HCT116 (cell line): ENCODE measurements at regions not wholly inside any gene's neighbourhood (a gene's known extent, or its start where the extent isn't known, plus 50 kb on each side); places are given as distances from the start of the nearest gene placed in this dataset.

Experiments used
- ATAC-seq: fragments of 200-7000 bp; cut with Tn5 transposase; 2 replicates; pipeline ENCODE4 v1.9.1; 2020; ENCODE audit warnings: mild to moderate bottlenecking, moderate library complexity
- BruUV-seq: library from RNA; stranded (reverse); fragments of 400-500 nt; replicated peaks from 2 replicates; lab custom pipeline; 2021; lab: Mats Ljungman, UMichigan
- CTCF ChIA-PET: fragments of 300-600 bp; sonication (Branson Sonifier 250); formaldehyde crosslinking; loops from one replicate; lab custom pipeline; 2021; ENCODE audit warnings: antibody characterized with exemption; lab: Charles Lee
- POLR2A ChIA-PET: fragments of 300-600, 350-600 bp; sonication (Branson Sonifier 250); formaldehyde crosslinking; loops from one replicate; lab custom pipeline; 2021; ENCODE audit warnings: antibody characterized with exemption; lab: Charles Lee
- RAD21 ChIA-PET, 2 experiments: fragments of 300-600 bp; sonication (Branson Sonifier 250); formaldehyde crosslinking; loops; one replicate each; lab custom pipeline; 2023; ENCODE audit warnings: low total read pairs in 2 of 2; ENCODE audit not compliant: uncharacterized antibody in 2 of 2, unreplicated experiment in 2 of 2, low non-redundant PET in 1 of 2; lab: Charles Lee
- DNase-seq: peaks from one replicate; pipeline ENCODE4 v3.0.0-alpha.2; 2010; ENCODE audit warnings: low read depth, low spot score
- H2AFZ ChIP-seq: fragments of 200-600 bp; shearing (Covaris generic), sonication (generic); 2 replicates; pipeline ENCODE4 v1.6.1; 2017; ENCODE audit warnings: low read depth, mixed run types, mixed read lengths, antibody characterized with exemption, low read length; ENCODE audit not compliant: poor library complexity, severe bottlenecking
- H3K27ac ChIP-seq: 2 replicates; pipeline ENCODE4 v1.5.1; 2012; ENCODE audit warnings: low read depth, low read length
- H3K27me3 ChIP-seq: fragments of 200-600 bp; sonication (generic); 2 replicates; pipeline ENCODE4 v1.6.1; 2016; ENCODE audit warnings: mixed run types, low read length, mixed read lengths; ENCODE audit not compliant: insufficient read depth
- H3K36me3 ChIP-seq, 2 experiments: fragments of 200-500 bp in 1 of 2; fragments of 200-600 bp in 1 of 2; sonication (Bioruptor generic) in 1 of 2; sonication (generic) in 1 of 2; 2 replicates each; pipeline versions ENCODE4 v1.5.1 to v1.6.1; 2014 to 2016; ENCODE audit warnings: low read length in 2 of 2, inconsistent platforms in 1 of 2, mixed read lengths in 1 of 2, mixed run types in 1 of 2; ENCODE audit not compliant: insufficient read depth in 2 of 2, control insufficient read depth in 1 of 2
- H3K4me1 ChIP-seq, 2 experiments: fragments of 200-600 bp in 1 of 2; sonication (generic) in 1 of 2; 2 replicates each; pipeline versions ENCODE4 v1.5.1 to v1.6.1; 2012 to 2017; ENCODE audit warnings: low read length in 2 of 2, inconsistent platforms in 1 of 2, mild to moderate bottlenecking in 1 of 2, mixed read lengths in 1 of 2, mixed run types in 1 of 2, moderate library complexity in 1 of 2; ENCODE audit not compliant: insufficient read depth in 2 of 2, control insufficient read depth in 1 of 2
- H3K4me2 ChIP-seq: fragments of 200-600 bp; sonication (generic); 2 replicates; pipeline ENCODE4 v1.6.1; 2017; ENCODE audit warnings: mixed run types, low read length, mixed read lengths
- H3K4me3 ChIP-seq, 2 experiments: fragments of 200-600 bp in 1 of 2; sonication (generic) in 1 of 2; replicated peaks in 1 of 2; 2 replicates each; pipeline ENCODE4 v1.5.1; 2011 to 2016; ENCODE audit warnings: low read length in 2 of 2, control low read depth in 1 of 2, low read depth in 1 of 2, mild to moderate bottlenecking in 1 of 2, mixed read lengths in 1 of 2, mixed run types in 1 of 2
- H3K79me2 ChIP-seq: fragments of 200-600 bp; sonication (generic); 2 replicates; pipeline ENCODE4 v1.6.1; 2017; ENCODE audit warnings: mild to moderate bottlenecking, mixed run types, low read length, moderate library complexity, mixed read lengths; ENCODE audit not compliant: insufficient read depth
- H3K9ac ChIP-seq: fragments of 200-600 bp; sonication (generic); 2 replicates; pipeline ENCODE4 v1.6.1; 2016; ENCODE audit warnings: low read length, mixed read lengths
- H3K9me2 ChIP-seq: fragments of 200-600 bp; sonication (generic), shearing (Covaris generic); 2 replicates; pipeline ENCODE4 v1.6.1; 2017; ENCODE audit warnings: mixed run types, mild to moderate bottlenecking, moderate library complexity; ENCODE audit not compliant: insufficient read depth
- H3K9me3 ChIP-seq, 2 experiments: fragments of 200-500 bp in 1 of 2; fragments of 200-600 bp in 1 of 2; sonication (Bioruptor generic) in 1 of 2; sonication (generic) in 1 of 2; 2 replicates each; pipeline ENCODE4 v1.6.1; 2014 to 2017; ENCODE audit warnings: low read length in 2 of 2, mixed read lengths in 2 of 2, inconsistent platforms in 1 of 2, low read depth in 1 of 2, mild to moderate bottlenecking in 1 of 2, mixed run types in 1 of 2, moderate library complexity in 1 of 2; ENCODE audit not compliant: control insufficient read depth in 1 of 2, insufficient read depth in 1 of 2
- H4K20me1 ChIP-seq: fragments of 200-600 bp; sonication (generic), shearing (Covaris generic); 2 replicates; pipeline ENCODE4 v1.6.1; 2017; ENCODE audit warnings: mixed run types, mild to moderate bottlenecking, moderate library complexity; ENCODE audit not compliant: insufficient read depth
- ATF3 ChIP-seq: IDR thresholded peaks from 2 replicates; pipeline ENCODE4 v1.6.1; 2012
- CBX3 ChIP-seq: IDR thresholded peaks from 2 replicates; pipeline ENCODE4 v1.6.1; 2012; ENCODE audit warnings: low read depth
- CEBPB ChIP-seq: IDR thresholded peaks from 2 replicates; pipeline ENCODE4 v1.6.1; 2012; ENCODE audit warnings: low read depth
- CTCF ChIP-seq, 3 experiments: fragments of 200-600 bp in 1 of 3; sonication (generic) in 1 of 3; IDR thresholded peaks in 2 of 3; conservative IDR thresholded peaks in 1 of 3; 2 replicates each; pipeline ENCODE4 v1.5.1; 2012 to 2017; ENCODE audit warnings: low read depth in 2 of 3, low read length in 2 of 3, antibody characterized with exemption in 1 of 3, borderline replicate concordance in 1 of 3, control low read depth in 1 of 3, mild to moderate bottlenecking in 1 of 3, mixed read lengths in 1 of 3, mixed run types in 1 of 3, moderate library complexity in 1 of 3; ENCODE audit not compliant: insufficient read depth in 1 of 3
- EGR1 ChIP-seq: IDR thresholded peaks from 2 replicates; pipeline ENCODE4 v1.6.1; 2012; ENCODE audit warnings: low read depth
- ELF1 ChIP-seq: IDR thresholded peaks from 2 replicates; pipeline ENCODE4 v1.6.1; 2012; ENCODE audit warnings: low read depth, borderline replicate concordance
- FOSL1 ChIP-seq: IDR thresholded peaks from 2 replicates; pipeline ENCODE4 v1.6.1; 2012; ENCODE audit warnings: low read depth
- JUND ChIP-seq: IDR thresholded peaks from 2 replicates; pipeline ENCODE4 v1.6.1; 2012
- POLR2A ChIP-seq: IDR thresholded peaks from 2 replicates; pipeline ENCODE4 v1.7.0; 2011; ENCODE audit warnings: borderline replicate concordance; ENCODE audit not compliant: insufficient read depth, insufficient read length; ENCODE audit errors: extremely low read depth
- RAD21 ChIP-seq: IDR thresholded peaks from 2 replicates; pipeline ENCODE4 v1.6.1; 2012; ENCODE audit warnings: low read depth, mild to moderate bottlenecking
- SIN3A ChIP-seq: IDR thresholded peaks from 2 replicates; pipeline ENCODE4 v1.6.1; 2012; ENCODE audit warnings: low read depth
- SP1 ChIP-seq: IDR thresholded peaks from 2 replicates; pipeline ENCODE4 v1.6.1; 2012; ENCODE audit warnings: low read depth
- SRF ChIP-seq: IDR thresholded peaks from 2 replicates; pipeline ENCODE4 v1.6.1; 2012; ENCODE audit warnings: low read depth
- TCF7L2 ChIP-seq: IDR thresholded peaks from 2 replicates; pipeline ENCODE4 v1.7.0; 2011; ENCODE audit warnings: borderline replicate concordance, inconsistent platforms; ENCODE audit not compliant: insufficient read depth, insufficient read length; ENCODE audit errors: extremely low read depth
- YY1 ChIP-seq: IDR thresholded peaks from 2 replicates; pipeline ENCODE4 v1.6.1; 2011; ENCODE audit warnings: low read length, low read depth, moderate library complexity, mild to moderate bottlenecking; ENCODE audit not compliant: insufficient replicate concordance; ENCODE audit errors: extremely low read depth
- ZFX ChIP-seq: fragments of 450-650 bp; IDR thresholded peaks from 2 replicates; pipeline ENCODE4 v1.6.1; 2017
- intact Hi-C: fragments of 100-400 bp; cut with micrococcal nuclease; formaldehyde crosslinking; loops from 2 replicates; pipeline ENCODE4 v1.10.0; 2022

- H3K9me3 ChIP-seq: no peaks in the 10 kb centered on the region
- ATAC-seq: no peak
- H3K27me3 ChIP-seq: no peaks in the 10 kb centered on the region
- intact Hi-C loops: no loop called here
- no peak for DNase-seq
- no TSS peak for BruUV-seq
- no peak overlapping the region for H3K4me2 ChIP-seq
- no peaks in the 10 kb centered on the region for H3K36me3 ChIP-seq
- no peak overlapping the region for H3K9ac ChIP-seq
- no peaks in the 10 kb centered on the region for H3K79me2 ChIP-seq
- no peaks in the 10 kb centered on the region for H3K4me1 ChIP-seq
- RAD21 ChIA-PET: no interaction called here
- TF ChIP-seq POLR2A (no peak), ELF1 (no peak), SP1 (no peak), SIN3A (no peak), YY1 (no peak), JUND (no peak), CEBPB (no peak), RAD21 (no peak), ZFX (no peak)
- TF ChIP-seq, all 23 proteins: peak for 0
- ChIA-PET CTCF (no interaction called here), POLR2A (no interaction called here)
- Histone ChIP-seq H4K20me1 (no peaks in the 10 kb centered on the region), H3K4me3 (no peak overlapping the region), H3K27ac (no peak overlapping the region), H2AFZ (no peak overlapping the region), H3K9me2 (no peaks in the 10 kb centered on the region)
Measured at GRCh38 chr6:140504776-140505175, 1130.3 kb upstream of the CITED2 start.

GRCh38 chr6:140500849-140501248, 1126.4 kb upstream of the CITED2 start:
- Histone ChIP-seq H3K9me3 (no peaks in the 10 kb centered on the region), H3K9me2 (no peaks in the 10 kb centered on the region), H3K4me1 (no peaks in the 10 kb centered on the region), H2AFZ (no peak overlapping the region), H3K4me2 (no peak overlapping the region), H3K27me3 (no peaks in the 10 kb centered on the region), H3K9ac (no peak overlapping the region), H3K36me3 (no peaks in the 10 kb centered on the region), H3K79me2 (no peaks in the 10 kb centered on the region), H3K27ac (no peak overlapping the region), H4K20me1 (no peaks in the 10 kb centered on the region), H3K4me3 (no peak overlapping the region)
- RAD21 ChIA-PET: no interaction called here
- POLR2A ChIA-PET: no interaction called here
- no peak for ATAC-seq
- TF ChIP-seq ATF3 (no peak), TCF7L2 (no peak), YY1 (no peak), JUND (no peak), CTCF (IDR thresholded peaks at IDR 0.05 in 2 of 3, conservative IDR thresholded peaks at IDR 0.05 in 1 of 3; ENCODE audit: borderline replicate concordance in 1 of 3, insufficient read depth in 1 of 3, low read depth in 2 of 3, low read length in 2 of 3) (no peak), CBX3 (no peak), EGR1 (no peak), FOSL1 (no peak), SIN3A (no peak), SRF (no peak), RAD21 (no peak), CEBPB (no peak)
- intact Hi-C loops: no loop called here
- DNase-seq: no peak
- no TSS peak for BruUV-seq
- CTCF ChIA-PET: no interaction called here
